IMR-90 (cell line): ENCODE measurements at regions not wholly inside any gene's neighbourhood (a gene's known extent, or its start where the extent isn't known, plus 50 kb on each side); places are given as distances from the start of the nearest gene placed in this dataset.

Experiments used
- ATAC-seq: fragments of 200-7000 bp; cut with Tn5 transposase; 2 replicates; pipeline ENCODE4 v1.9.1; 2020; ENCODE audit warnings: low read depth, mild to moderate bottlenecking, moderate library complexity
- BruUV-seq: library from RNA; stranded (reverse); fragments of 400-500 nt; replicated peaks from 2 replicates; lab custom pipeline; 2021; lab: Mats Ljungman, UMichigan
- CTCF ChIA-PET: fragments of 300-600 bp; formaldehyde crosslinking; extraction: SDS; loops from one replicate; lab custom pipeline; 2021; ENCODE audit warnings: antibody characterized with exemption; lab: Yijun Ruan, JAX
- POLR2A ChIA-PET: fragments of 300-600 bp; sonication (Branson Sonifier 250); formaldehyde crosslinking; loops from one replicate; lab custom pipeline; 2022; ENCODE audit warnings: antibody characterized with exemption; ENCODE audit not compliant: unreplicated experiment; lab: Charles Lee
- DNase-seq: peaks from one replicate; pipeline ENCODE4 v3.0.0; 2013
- H2AFZ ChIP-seq: replicated peaks from 2 replicates; pipeline ENCODE3; 2013; ENCODE audit warnings: low read length, mild to moderate bottlenecking; ENCODE audit not compliant: poor library complexity
- H2AK5ac ChIP-seq: 2 replicates; pipeline ENCODE4 v1.6.1; 2013; ENCODE audit warnings: low read depth, low read length, inconsistent platforms
- H2AK9ac ChIP-seq: replicated peaks from 2 replicates; pipeline ENCODE3; 2013; ENCODE audit warnings: mild to moderate bottlenecking, low read depth, low read length, moderate library complexity; ENCODE audit not compliant: poor library complexity
- H2BK120ac ChIP-seq: 2 replicates; pipeline ENCODE4 v1.6.1; 2013; ENCODE audit warnings: low read depth, low read length, inconsistent platforms
- H2BK15ac ChIP-seq: 3 replicates; pipeline ENCODE4 v1.6.1; 2013; ENCODE audit warnings: low read depth, low read length, inconsistent platforms
- H2BK20ac ChIP-seq: 2 replicates; pipeline ENCODE4 v1.6.1; 2013; ENCODE audit warnings: low read depth, mild to moderate bottlenecking, inconsistent platforms, low read length, moderate library complexity
- H2BK5ac ChIP-seq: 2 replicates; pipeline ENCODE4 v1.6.1; 2013; ENCODE audit warnings: mild to moderate bottlenecking, low read depth, low read length, inconsistent platforms; ENCODE audit not compliant: poor library complexity, severe bottlenecking
- H3K14ac ChIP-seq: replicated peaks from 2 replicates; pipeline ENCODE4 v1.6.1; 2013; ENCODE audit warnings: low read depth, low read length, inconsistent platforms
- H3K18ac ChIP-seq: 2 replicates; pipeline ENCODE4 v1.6.1; 2013; ENCODE audit warnings: low read depth, low read length, control low read depth
- H3K23ac ChIP-seq: 2 replicates; pipeline ENCODE4 v1.6.1; 2013; ENCODE audit warnings: low read depth, low read length, inconsistent platforms
- H3K27ac ChIP-seq: 2 replicates; pipeline ENCODE4 v1.5.1; 2013; ENCODE audit warnings: mild to moderate bottlenecking, control low read depth, low read length; ENCODE audit not compliant: insufficient read depth
- H3K27me3 ChIP-seq: 2 replicates; pipeline ENCODE4 v1.6.1; 2013; ENCODE audit warnings: low read length; ENCODE audit not compliant: control insufficient read depth, insufficient read depth
- H3K36me3 ChIP-seq: 2 replicates; pipeline ENCODE4 v1.6.1; 2013; ENCODE audit warnings: low read length, mixed read lengths; ENCODE audit not compliant: control insufficient read depth, insufficient read depth
- H3K4ac ChIP-seq: 2 replicates; pipeline ENCODE4 v1.6.1; 2013; ENCODE audit warnings: low read depth, low read length, inconsistent platforms
- H3K4me1 ChIP-seq: 2 replicates; pipeline ENCODE4 v1.6.1; 2013; ENCODE audit warnings: low read length, mixed read lengths; ENCODE audit not compliant: control insufficient read depth, insufficient read depth
- H3K4me2 ChIP-seq: 2 replicates; pipeline ENCODE4 v1.6.1; 2013; ENCODE audit warnings: low read depth, mild to moderate bottlenecking, control low read depth, low read length, moderate library complexity
- H3K4me3 ChIP-seq: 2 replicates; pipeline ENCODE4 v1.5.1; 2013; ENCODE audit warnings: low read depth, mild to moderate bottlenecking, control low read depth, low read length, moderate library complexity; ENCODE audit not compliant: insufficient read depth
- H3K56ac ChIP-seq: 2 replicates; pipeline ENCODE4 v1.6.1; 2013; ENCODE audit warnings: low read length, inconsistent platforms; ENCODE audit not compliant: insufficient read depth; ENCODE audit errors: extremely low read depth
- H3K79me1 ChIP-seq, 2 experiments: 2 replicates each; pipeline ENCODE4 v1.6.1; 2013; ENCODE audit warnings: low read length in 2 of 2, inconsistent platforms in 1 of 2, low read depth in 1 of 2
- H3K9ac ChIP-seq: 2 replicates; pipeline ENCODE4 v1.6.1; 2013; ENCODE audit warnings: low read depth, low read length, control low read depth
- H3K9me1 ChIP-seq: 2 replicates; pipeline ENCODE4 v1.6.1; 2013; ENCODE audit warnings: low read length, inconsistent platforms; ENCODE audit not compliant: insufficient read depth
- H3K9me3 ChIP-seq: 2 replicates; pipeline ENCODE4 v1.6.1; 2013; ENCODE audit warnings: low read length; ENCODE audit not compliant: control insufficient read depth, insufficient read depth
- H4K20me1 ChIP-seq: 2 replicates; pipeline ENCODE4 v1.6.1; 2013; ENCODE audit warnings: low read length, inconsistent platforms; ENCODE audit not compliant: insufficient read depth
- H4K5ac ChIP-seq: 2 replicates; pipeline ENCODE4 v1.6.1; 2013; ENCODE audit warnings: mild to moderate bottlenecking, low read depth, low read length, control low read depth
- H4K8ac ChIP-seq, 2 experiments: 2 replicates each; pipeline ENCODE4 v1.6.1; 2013; ENCODE audit warnings: low read depth in 2 of 2, low read length in 2 of 2, control low read depth in 1 of 2, inconsistent platforms in 1 of 2
- H4K91ac ChIP-seq: 2 replicates; pipeline ENCODE4 v1.6.1; 2013; ENCODE audit warnings: low read depth, low read length, inconsistent platforms; ENCODE audit not compliant: insufficient read depth
- CEBPB ChIP-seq: IDR thresholded peaks from 2 replicates; pipeline ENCODE4 v1.6.1; 2012; ENCODE audit warnings: low read depth, low read length, improper control_type of control experiment
- MAZ ChIP-seq: IDR thresholded peaks from 2 replicates; pipeline ENCODE4 v1.6.1; 2012; ENCODE audit warnings: low read depth, mild to moderate bottlenecking, low read length, improper control_type of control experiment, moderate library complexity, borderline replicate concordance
- POLR2A ChIP-seq: IDR thresholded peaks from 2 replicates; pipeline ENCODE4 v1.6.1; 2012; ENCODE audit warnings: mild to moderate bottlenecking, low read depth, low read length
- WGBS, 2 experiments: methylation state at CpG; one replicate each; pipeline versions ENCODE4 v1.1.5 to v1.1.7; 2013; ENCODE audit warnings: missing lambda C conversion rate in 2 of 2; ENCODE audit not compliant: insufficient read length in 1 of 2; ENCODE audit errors: extremely low coverage in 2 of 2; 5-methylcytosine and 5-hydroxymethylcytosine counted together
- dilution Hi-C: fragments of 300-500 bp; cut with HindIII; formaldehyde crosslinking; loops from one replicate; pipeline ENCODE4 v1.14.3; 2018; ENCODE audit warnings: low sequenced_read_pairs; ENCODE audit not compliant: unreplicated experiment
- in situ Hi-C: fragments of 300-500 bp; cut with MboI; formaldehyde crosslinking; loops from 3 replicates; pipeline ENCODE4 v1.14.3; 2019; ENCODE audit warnings: low sequenced_read_pairs, inconsistent platforms, mixed read lengths
- intact Hi-C: fragments of 100-400 bp; cut with micrococcal nuclease; formaldehyde crosslinking; loops from 2 replicates; pipeline ENCODE4 v1.10.0; 2022

DNA sequence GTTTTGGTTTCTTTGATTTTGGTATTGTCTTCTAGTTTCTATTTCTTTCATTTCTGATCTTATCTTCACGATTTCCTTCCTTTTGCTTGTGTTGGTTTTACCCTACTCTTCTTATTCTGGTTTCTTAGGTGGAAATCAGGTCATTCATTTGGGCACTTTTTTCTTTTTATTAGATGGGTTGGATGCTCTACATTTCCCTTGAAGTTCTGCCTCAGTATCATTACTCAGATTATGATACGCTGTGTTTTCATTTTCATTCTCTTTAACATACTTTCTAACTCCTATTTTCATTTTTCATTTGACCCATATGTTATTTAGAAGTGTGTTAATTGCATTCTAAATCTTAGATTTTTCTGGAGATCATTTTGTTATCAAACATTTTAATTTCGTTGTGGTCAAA, 108.6 kb downstream of the IRF8 start:
- Histone ChIP-seq H3K4ac (no peak overlapping the region), H2BK5ac (no peak overlapping the region), H3K56ac (no peak overlapping the region), H3K18ac (no peak overlapping the region), H4K20me1 (no peaks in the 10 kb centered on the region), H3K4me1 (no peaks in the 10 kb centered on the region), H3K4me2 (no peak overlapping the region), H4K8ac (no peak overlapping the region), H3K27me3 (peaks cover 42% of the 10 kb centered on the region), H3K9ac (no peak overlapping the region), H3K9me1 (no peaks in the 10 kb centered on the region), H3K9me3 (peaks cover 3% of the 10 kb centered on the region; the same call in 1 of the 2 replicates), H2BK15ac (no peak overlapping the region), H4K91ac (no peak overlapping the region), H2AFZ (no peak overlapping the region), H2AK9ac (no peak overlapping the region), H2BK120ac (no peak overlapping the region), H3K36me3 (no peaks in the 10 kb centered on the region), H2AK5ac (no peak overlapping the region), H3K79me1 (no peaks in the 10 kb centered on the region), H2BK20ac (no peak overlapping the region), H4K5ac (no peak overlapping the region), H3K4me3 (no peak overlapping the region), H3K23ac (no peak overlapping the region), H3K14ac (no peak overlapping the region), H3K27ac (no peak overlapping the region)
- no CpG with 5 or more reads among the region's 3 CpGs for WGBS, 2 experiments
- dilution Hi-C loops: no loop called here
- ChIA-PET CTCF (no interaction called here), POLR2A (no interaction called here)
- intact Hi-C loops: no loop called here
- BruUV-seq: no TSS peak
- no peak for DNase-seq
- TF ChIP-seq CEBPB: no peak
- TF ChIP-seq POLR2A: no peak
- no peak for TF ChIP-seq MAZ
- in situ Hi-C loops: no loop called here
- ATAC-seq: no peak
